Fibroblast of lung (primary cell): ENCODE measurements at regions not wholly inside any gene's neighbourhood (a gene's known extent, or its start where the extent isn't known, plus 50 kb on each side); places are given as distances from the start of the nearest gene placed in this dataset.

Experiments used
- EZH2 ChIP-seq: IDR thresholded peaks from 2 replicates; pipeline ENCODE4 v1.5.1; 2012; ENCODE audit warnings: low read length, control low read depth, mild to moderate bottlenecking; ENCODE audit errors: missing control alignments
- TF ChIP-seq, protein P1 (sequence below), 2 donors: IDR thresholded peaks in 1 of 2; conservative IDR thresholded peaks in 1 of 2; 1 replicate in 1 of 2; 2 replicates in 1 of 2; pipeline ENCODE4 v1.5.1; 2011 to 2012; ENCODE audit warnings: low read length in 2 of 2, control low read depth in 1 of 2, inconsistent platforms in 1 of 2, low read depth in 1 of 2, mild to moderate bottlenecking in 1 of 2

DNA sequence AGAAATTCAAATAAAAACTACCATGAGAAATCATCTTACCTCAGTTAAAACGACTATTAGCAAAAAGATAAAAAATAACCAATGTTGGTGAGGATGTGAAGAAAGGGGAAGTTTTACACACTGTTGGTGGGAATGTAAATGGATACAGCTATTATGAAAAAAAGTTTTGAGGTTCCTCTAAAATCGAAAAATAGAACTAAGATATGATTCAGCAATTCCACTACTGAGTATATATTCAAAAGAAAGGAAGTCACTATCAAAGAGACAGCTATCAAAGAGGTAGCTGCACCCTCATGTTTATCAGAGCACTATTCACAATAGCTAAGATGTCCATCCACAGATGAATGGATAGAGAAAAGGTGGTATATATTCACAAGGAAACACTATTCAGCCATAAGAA lies 1888.4 kb downstream of the MAT2B start:
- TF ChIP-seq, protein P1, sequence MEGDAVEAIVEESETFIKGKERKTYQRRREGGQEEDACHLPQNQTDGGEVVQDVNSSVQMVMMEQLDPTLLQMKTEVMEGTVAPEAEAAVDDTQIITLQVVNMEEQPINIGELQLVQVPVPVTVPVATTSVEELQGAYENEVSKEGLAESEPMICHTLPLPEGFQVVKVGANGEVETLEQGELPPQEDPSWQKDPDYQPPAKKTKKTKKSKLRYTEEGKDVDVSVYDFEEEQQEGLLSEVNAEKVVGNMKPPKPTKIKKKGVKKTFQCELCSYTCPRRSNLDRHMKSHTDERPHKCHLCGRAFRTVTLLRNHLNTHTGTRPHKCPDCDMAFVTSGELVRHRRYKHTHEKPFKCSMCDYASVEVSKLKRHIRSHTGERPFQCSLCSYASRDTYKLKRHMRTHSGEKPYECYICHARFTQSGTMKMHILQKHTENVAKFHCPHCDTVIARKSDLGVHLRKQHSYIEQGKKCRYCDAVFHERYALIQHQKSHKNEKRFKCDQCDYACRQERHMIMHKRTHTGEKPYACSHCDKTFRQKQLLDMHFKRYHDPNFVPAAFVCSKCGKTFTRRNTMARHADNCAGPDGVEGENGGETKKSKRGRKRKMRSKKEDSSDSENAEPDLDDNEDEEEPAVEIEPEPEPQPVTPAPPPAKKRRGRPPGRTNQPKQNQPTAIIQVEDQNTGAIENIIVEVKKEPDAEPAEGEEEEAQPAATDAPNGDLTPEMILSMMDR (conservative IDR thresholded peaks at IDR 0.05 in 1 of 2, IDR thresholded peaks at IDR 0.05 in 1 of 2; ENCODE audit: low read depth in 1 of 2, low read length in 2 of 2), result no peak
- TF ChIP-seq EZH2, result no peak
